ENCODE measurements at regions not wholly inside any gene's neighbourhood (a gene's known extent, or its start where the extent isn't known, plus 50 kb on each side); places are given as distances from the start of the nearest gene placed in this dataset.
"Not testable (repeated sequence)": the region's sequence is repeated elsewhere in the genome, so short reads cannot be mapped to it uniquely, and the experiment has no call there.

DNA sequence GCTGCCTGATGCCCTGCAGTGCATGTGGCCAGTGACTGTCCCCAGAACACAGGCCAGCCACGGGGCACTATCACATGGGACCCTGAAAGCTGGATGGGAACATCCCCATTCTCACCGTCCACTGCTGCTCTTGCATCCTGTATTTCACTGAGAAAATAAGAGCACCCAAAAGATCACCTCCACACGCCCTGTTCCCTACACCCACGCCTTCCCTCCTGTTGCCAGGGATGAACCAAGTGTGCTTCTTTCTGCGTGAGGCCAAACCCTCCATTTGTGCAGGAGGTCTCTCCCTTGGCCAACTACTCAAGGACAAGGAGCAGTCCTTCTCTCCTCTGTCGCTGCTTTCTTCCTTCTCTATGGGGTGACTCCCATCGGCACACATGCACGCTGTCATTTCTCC is 118.3 kb downstream of the LRRC37A3 start:
- not testable (repeated sequence) for DNase-seq (ENCODE audit: low spot score)

DNA sequence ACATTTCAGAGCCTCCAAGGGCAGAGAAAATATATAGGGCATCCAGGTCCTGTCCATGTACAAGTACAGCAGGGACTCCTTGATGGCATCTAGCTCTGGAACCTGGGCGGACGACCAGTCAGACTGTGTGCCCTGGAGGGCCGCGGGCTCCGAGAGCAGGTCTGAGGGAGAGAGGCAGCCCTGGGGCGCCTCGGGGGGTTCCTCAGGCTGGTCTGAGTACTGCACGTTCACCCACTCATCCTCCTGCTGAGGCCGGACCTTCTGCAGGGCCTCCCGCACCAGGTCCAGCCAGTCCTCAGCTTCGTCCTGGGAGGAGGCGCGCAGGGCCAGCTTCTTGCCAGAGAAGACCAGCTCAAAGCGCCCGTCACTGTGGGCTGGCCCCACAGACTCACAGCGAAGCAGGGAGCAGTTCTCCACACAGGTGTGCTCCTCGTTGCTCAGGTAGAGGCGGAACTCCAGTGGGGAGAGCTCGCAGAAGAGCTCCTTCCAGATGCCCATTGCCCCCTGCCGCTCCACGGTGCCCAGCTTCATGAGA is 118.8 kb downstream of the LRRC37A3 start:
- not testable (repeated sequence) for DNase-seq (ENCODE audit: low spot score)

DNA sequence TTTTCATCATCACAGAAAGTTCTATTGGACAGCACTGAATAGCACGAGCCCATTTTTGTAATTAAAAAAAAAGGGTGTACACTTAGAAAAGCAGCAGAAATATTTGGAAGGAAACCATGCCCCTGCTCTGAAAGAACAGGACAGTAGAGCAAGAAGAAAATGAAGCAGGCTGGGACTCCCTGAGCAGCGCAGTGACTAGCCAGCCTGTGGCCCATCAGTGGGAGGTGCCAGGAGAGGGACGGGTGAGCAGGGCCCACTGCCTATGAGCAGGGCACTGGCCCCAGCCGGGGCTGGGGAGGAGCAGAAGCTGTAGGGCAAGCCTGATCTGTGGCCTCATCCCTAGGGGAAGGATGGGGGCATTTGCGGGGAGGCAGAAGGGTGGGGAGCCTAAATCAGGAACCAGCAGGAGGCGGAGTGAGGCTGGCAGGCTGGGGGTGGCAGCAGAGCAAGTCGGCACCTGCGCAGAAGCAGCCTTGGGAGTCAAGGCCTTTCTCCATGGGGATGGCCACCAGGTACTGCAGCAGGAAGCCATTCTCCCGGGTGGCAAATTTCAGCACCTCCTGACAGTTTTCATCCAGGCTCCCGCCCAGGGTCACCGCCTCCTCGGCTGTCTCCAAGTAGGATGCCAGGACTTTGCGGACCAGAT is 119.6 kb downstream of the LRRC37A3 start:
- DNase-seq (ENCODE audit: low spot score), result not testable (repeated sequence)

DNA sequence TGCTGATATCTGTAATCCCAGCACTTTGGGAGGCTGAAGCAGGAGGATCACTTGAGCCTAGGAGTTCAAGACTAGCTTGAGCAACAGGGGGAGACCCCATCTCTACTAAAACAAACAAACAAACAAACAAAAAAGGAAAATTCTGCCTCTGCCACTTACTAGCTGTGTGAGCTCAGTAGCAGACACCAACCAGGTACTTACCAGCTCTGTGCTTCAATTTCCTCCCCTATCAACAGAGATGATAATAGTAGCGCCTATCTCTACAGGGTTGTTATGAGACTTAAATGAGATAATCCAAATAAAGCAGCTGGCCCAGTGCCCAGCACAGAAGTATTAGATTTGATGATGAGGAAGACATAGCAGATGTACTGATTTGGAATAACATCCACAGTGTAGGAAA is 120.3 kb downstream of the LRRC37A3 start:
- not testable (repeated sequence) for DNase-seq (ENCODE audit: low spot score)

DNA sequence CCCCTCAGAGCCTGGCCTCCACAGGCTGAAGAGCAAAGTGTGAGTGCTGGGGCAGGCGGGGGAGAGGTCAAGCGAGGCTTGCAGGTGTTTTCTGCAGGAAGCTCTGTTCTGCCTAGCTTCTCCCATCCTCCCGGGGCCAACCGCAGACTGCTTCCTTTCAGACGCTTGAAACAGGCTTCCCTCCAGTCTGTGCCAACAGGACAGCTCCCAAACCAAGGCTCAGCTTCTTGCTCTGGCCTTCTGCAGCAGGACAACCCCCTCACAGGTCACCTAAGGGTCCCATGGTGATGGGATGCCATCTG is 120.8 kb downstream of the LRRC37A3 start:
- DNase-seq (ENCODE audit: low spot score), result not testable (repeated sequence)

DNA sequence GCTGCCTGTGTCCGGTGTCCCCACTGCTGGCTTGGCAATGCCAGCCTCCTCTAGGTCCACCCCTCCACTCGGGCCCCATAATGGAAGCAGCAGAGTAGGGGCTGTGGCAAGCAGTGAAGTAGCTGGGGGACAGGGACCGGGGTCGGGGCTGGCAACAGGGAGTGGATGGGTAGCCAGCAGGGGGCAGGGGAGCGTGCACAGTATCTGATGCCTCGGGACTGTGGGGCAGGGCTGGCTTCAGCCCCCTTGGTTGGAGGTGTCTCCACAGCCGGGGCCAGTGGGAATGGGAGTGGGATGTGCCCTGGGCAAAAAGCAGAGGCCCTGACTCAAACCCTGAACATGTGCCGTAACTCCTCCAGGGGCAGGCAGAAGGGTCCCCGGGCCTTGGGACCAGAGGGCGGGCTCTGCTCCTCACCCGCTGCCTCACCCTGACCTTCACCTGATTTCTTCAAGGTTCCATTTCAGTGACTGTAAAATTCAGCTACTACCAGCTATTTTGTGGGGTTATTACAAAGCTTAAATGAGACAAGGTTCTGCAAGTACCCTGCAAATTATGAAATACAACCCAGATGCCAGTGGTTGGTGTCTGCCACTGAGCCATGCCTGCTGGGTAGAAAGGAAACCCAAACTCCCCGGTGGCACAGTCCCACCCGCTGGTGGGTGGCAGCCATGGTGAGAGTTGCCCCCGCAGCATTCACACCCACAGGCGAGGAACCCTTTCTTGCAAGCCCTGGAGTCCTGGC is 121.4 kb downstream of the LRRC37A3 start:
- not testable (repeated sequence) for DNase-seq (ENCODE audit: low spot score)

DNA sequence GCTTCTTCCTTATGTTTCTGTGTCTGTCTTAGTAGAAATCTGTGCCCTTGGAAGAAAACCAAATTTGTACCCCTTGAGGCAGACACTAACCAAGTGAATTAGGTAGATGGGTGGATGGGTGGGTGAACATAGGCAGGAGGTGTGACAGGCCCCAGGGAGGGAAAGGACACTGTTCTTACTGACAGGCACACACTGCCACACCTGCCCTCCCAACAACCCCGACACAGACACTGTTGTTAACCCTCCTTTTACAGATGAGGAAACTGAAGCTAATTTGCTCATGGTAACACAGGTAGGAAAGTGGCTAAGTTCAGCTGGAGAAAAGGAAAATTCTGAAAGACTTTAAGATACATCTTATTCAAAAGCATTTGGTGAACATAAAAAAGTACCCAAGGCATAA is 123.9 kb downstream of the LRRC37A3 start:
- not testable (repeated sequence) for DNase-seq (ENCODE audit: low spot score)

DNA sequence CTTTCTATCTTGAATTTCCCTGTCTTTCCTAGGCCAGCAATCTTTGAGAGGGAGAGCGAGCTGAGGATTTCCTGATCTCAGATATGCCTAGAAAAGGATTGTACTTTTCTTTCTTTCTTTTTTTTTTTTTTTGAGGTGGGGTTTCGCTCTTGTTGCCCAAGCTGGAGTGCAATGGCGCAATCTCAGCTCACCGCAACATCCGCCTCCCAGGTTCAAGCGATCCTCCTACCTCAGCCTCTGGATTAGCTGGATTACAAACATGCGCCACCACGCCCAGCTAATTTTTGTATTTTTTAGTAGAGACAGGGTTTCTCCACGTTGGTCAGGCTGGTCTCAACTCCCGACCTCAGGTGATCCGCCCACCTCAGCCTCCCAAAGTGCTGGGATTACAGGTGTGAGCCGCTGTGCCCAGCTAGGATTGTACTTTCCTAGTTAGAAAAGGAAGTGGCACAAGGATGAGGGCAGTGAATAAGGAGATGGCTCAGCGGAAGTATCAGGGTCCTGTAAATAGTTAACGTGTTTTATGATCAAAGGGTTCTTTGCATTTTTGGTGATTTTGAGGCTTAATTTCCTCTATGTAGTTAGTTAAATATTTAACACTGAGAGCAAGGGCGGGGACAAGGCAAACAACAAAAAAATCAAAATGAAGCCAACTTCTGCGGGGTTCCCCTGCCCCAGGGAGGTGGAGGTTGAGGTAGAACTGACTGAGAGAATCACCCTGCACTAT is 124.6 kb downstream of the LRRC37A3 start:
- DNase-seq (ENCODE audit: low spot score), result not testable (repeated sequence)

DNA sequence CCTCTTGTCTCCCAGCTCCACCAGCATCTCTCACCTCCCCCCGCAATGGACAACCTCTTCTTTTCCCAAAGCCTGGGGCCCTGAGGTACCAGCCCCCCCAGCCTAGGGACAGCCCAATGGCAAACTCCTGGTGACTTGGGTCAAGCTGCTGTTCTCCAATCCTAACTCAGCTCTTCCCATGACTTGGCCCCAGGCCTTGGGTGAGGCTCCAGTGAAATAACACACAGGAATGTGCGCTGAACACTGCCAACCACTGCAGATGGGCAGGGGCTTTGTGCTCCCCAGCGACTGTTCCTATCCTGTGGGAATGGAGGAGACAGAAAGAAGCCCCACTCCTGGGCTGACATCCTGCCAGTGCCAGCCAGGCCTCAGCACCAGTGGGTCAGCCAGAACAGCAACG is 125.2 kb downstream of the LRRC37A3 start:
- not testable (repeated sequence) for DNase-seq (ENCODE audit: low spot score)

DNA sequence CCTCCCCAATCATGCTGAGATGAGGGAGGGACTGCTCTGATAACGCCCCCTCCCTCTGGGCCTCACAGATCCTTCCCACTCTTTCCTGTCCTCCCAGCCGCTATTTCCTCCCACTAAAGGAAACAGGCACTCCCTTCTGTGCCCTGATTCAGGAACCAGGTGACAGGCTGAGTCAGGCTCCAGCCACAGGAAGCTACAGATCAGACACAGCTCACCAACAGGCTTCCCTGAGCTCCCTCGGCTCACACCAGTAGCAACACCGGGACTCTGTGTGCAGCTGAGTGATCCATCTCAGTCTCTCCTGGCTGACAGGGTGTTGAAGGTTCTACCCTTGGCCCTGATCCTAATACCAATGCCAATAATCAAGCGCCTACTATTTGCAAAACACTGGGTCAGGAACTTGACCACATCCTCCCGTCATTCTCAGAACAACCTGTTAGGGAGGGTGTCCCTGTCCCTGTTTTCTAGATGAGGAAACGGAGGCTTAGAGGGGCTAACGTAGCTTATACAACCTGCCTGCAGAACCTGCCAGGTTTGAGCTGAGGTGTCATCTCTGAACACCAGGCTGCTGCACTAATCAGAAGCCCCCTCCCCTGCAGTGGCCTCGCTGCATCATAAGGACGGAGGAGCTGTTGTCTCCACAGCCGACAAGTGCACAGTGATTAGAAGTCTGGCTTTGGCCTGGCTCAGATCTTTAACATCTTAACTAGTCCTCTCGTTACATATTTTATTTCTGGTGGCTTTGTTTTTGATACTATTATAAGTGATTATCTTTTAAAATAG is 126.3 kb downstream of the LRRC37A3 start:
- not testable (repeated sequence) for DNase-seq (ENCODE audit: low spot score)

DNA sequence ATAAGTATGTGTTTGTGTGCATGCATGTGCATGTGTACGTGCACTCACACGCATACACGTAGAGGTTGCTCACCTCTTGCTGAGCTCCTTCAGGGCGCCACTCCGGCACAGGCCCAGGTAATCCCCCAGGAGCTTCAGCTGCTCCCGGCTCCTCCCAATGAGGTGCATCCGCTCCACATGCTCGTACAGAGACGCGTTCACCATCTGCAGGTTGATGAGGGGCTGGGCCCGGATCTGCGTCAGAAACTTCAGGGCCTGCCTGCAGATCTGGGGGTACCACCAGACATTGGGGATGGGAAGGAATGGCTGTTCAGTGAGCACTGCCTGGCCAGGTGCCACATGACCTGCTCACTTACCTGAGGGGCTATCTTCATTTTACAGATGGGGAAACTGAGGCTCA is 127.0 kb downstream of the LRRC37A3 start:
- DNase-seq (ENCODE audit: low spot score), result not testable (repeated sequence)

DNA sequence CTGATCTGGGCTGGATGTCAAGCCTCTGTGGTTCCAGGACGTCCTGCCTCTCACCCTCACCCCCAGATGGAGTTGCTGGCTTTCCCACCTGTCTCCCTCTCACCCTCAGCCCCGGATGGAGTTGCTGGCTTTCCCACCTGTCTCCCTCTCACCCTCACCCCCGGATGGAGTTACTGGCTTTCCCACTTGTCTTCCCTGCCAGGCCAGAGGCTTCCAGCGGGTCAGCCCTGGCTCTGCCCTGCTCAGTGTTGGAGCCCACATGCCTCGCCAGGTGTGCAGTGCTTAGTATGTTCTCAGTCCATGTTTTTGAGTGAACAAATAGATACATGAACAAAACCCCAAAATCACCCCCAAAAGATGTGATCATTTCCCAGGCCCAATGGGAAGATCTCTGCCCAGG is 127.6 kb downstream of the LRRC37A3 start:
- not testable (repeated sequence) for DNase-seq (ENCODE audit: low spot score)

DNA sequence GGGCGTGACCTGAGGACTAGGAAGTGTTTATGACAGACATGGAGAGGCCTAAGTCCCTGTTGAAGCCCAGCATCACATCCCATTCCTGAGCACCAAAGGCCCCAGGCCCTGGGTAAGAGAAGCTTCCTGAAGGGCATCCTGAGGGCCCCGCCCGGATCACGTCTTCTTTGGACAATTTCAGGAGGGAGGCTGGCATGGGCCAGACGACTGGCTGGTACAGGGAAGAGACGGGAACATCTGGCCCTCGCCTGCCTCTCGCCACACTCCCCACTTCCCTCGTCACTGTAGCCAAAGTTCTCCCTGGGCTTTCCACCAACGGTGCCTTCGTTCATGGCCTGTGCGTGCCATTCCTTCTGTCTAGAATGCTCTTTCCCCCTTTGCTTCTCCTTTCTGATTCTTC is 128.1 kb downstream of the LRRC37A3 start:
- not testable (repeated sequence) for DNase-seq (ENCODE audit: low spot score)

DNA sequence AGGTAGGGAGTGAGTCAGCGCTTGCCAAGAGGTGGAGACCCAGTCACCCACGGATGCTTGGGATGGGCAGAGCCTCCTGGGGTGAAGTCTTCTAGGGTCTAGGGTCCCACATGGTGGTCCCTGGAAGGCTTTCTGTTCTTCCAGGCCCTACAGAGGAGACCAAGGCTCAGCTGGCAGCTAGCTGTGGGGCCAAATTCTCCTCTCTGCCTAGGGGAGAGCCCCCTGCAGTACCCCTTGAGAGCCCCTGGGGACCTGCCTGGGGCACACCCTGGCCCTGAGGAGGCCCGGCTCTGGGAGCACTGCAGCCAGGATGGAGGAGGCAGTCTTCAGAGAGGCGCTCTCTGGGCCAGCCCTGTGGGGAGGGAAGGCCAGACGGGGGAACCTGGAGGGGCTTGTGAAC is 128.6 kb upstream of the SMURF2 start:
- not testable (repeated sequence) for DNase-seq (ENCODE audit: low spot score)

DNA sequence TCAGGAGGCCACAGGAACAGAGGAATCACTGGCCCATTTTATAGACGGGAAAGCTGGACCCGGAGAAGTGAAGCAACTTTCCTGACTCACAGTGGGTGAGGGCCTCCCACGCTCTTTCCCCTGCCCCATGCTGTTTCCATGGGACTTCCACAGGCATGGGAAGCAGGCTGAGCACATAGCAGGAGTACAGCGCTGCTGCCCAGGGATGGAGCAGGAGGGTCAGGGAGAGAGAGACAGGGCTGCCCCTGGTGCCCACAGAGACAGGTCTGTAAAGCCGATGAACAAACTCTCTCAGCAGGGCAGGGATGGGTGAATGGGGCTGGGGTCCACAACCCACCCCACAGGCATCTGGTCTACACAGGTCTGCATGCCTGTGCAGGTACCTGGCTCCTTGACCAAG is 128.1 kb upstream of the SMURF2 start:
- DNase-seq (ENCODE audit: low spot score), result not testable (repeated sequence)

DNA sequence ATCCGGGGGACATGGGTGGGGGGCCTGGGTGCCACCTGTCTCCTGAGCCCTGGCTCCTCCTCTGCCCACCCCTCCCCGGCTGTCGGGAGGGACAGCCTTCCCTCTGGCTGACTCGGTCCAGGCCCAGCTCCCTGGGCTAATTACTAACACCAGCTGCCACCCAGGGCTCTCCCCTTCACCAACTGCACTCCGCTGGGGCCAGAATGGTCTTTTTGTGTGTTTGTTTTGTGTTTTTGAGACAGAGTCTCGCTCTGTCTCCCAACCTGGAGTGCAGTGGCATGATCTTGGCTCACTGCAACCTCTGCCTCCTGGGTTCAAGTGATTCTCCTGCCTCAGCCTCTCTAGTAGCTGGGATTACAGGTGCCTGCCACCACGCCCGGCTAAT is 126.9 kb upstream of the SMURF2 start:
- not testable (repeated sequence) for DNase-seq (ENCODE audit: low spot score)

DNA sequence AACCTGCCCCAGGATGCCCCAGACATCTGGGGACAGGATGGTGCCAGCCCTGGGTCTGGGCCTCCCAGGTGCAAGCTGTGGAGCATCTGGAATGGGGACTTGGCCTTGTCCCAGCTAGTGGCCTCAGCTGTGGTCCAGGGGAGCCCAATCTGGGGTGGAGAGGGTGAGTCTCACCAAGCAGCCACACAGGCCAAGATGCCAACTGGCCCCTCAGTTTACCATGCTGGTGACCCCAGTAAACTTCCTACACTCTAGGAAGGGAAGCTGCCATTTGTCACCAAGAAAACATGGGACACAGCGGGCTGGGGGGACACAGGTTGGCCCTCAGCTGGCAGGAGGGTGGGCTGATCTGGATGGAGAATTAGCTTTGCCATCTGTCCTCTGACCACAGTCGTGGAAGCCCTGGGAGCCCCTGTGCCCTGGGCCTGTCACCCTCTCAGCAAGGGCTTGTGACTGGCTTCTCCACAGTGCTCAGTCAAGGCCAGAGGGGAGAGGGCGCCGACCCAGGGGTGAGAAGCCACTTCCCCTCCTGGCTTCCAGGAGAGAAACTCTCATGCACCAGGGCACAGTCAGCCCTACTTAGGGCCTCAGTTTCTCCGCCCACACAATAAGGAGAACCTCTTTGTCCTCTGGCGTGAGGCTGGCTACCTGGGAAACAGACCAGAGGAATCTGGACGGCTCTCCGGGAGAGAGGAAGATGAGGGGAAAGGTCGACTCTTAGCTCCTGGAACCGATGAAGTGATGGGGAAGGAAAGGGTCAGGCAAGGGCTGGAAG is 126.4 kb upstream of the SMURF2 start:
- DNase-seq (ENCODE audit: low spot score), result no peak

DNA sequence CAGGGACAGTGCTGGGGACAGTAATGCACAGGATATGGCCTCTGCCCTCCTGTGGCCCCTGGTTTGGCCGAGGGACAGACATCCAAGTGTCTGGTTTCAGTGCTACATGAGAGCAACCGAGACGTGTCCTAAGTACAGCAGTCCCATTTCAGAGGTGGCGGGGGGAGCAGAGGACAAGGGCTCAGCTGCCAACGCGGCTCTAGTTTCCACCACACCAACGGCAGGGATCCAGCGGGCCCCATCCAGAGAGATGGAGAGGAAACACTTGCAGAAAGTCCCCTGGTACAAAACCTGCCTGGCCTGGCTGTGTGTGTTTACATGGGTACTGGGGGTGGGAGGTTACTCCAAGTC is 125.8 kb upstream of the SMURF2 start:
- DNase-seq (ENCODE audit: low spot score), result no peak

DNA sequence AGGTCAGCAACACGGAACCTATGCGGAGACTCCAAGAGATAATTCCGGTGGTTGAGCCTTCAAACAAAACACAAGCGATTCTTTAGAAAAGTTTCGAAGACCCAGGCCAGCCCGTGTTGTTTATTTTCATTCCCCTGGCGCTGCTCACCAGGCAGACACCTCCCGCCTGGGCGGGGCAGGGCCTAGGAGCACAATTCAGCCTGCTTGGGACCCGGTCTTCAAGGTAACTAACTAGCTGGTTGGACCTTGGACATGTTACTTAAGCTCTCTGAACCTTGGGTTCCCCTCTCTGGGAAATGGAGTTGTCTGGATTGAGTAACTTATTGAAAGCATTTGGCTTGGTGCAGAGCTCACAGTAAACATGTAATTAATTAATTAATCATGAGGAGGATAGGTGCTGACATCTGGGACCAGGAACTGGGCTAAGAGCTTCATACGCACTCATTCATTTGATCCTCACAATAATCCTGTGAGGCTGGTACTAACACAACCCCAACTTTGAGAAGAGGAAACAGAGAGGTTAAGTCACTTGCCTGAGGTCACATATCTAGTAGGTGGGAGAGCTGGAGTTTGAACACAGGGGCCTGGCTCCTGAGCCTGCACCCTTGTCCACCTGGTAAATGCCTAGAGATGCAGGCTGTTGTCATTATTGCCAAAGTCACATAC is 125.3 kb upstream of the SMURF2 start:
- no peak for DNase-seq (ENCODE audit: low spot score)

DNA sequence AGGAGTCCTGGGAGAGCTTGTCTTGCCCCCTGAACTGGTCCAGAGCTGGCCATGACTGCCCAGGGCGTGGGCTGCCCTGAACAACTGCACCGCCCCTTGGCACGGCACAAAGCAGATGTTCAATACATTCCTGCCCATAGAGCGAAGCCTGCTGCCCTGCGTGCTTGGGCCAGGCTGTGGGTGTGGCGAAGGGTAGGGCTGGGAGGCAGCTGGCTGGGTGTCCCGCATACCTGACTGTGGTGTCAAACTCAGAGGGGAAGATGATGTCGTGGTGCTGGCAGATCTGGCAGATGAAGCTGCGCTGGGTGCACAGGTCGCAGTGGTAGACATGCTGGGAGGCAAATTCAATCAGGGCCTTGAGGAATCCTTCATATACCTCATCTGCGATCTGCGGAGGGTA is 124.2 kb upstream of the SMURF2 start:
- no peak for DNase-seq (ENCODE audit: low spot score)

DNA sequence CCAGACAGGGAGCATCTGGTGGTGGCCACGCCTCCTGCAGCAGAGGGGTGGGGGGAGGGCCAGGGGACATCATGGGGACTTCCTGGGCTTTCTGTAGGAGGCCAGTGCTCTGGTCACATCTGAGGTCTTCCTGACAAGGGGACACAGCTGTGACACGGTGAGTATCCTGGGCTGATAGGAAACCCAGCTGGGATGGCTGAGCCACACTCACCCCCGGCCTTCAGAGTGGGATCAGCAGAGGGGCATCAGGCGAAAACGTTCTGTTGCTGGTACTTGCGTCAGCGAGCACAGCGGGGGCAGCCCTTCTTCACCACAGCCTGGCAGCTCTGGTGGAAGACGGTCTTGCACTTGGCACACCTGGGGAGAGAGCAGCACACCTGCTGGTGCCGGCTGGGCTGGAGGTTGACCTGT is 122.9 kb upstream of the SMURF2 start:
- DNase-seq (ENCODE audit: low spot score), result no peak

Measured in HuH-7.5 (cell line).